DMS79 treated with DMSO at 0.1 percent for 48 hours (cell line): ENCODE measurements at regions not wholly inside any gene's neighbourhood (a gene's known extent, or its start where the extent isn't known, plus 50 kb on each side); places are given as distances from the start of the nearest gene placed in this dataset.
A peak's percentile ranks its signal among the peaks of the same experiment; 100 is the strongest.

Source experiments
- DNase-seq: peaks from one replicate; lab custom pipeline; 2025; lab: John Stamatoyannopoulos, UW

- DNase-seq = no peak
Observed at GRCh38 chr17:77444984-77445759, 304.4 kb downstream of the SEC14L1 start.

DNA sequence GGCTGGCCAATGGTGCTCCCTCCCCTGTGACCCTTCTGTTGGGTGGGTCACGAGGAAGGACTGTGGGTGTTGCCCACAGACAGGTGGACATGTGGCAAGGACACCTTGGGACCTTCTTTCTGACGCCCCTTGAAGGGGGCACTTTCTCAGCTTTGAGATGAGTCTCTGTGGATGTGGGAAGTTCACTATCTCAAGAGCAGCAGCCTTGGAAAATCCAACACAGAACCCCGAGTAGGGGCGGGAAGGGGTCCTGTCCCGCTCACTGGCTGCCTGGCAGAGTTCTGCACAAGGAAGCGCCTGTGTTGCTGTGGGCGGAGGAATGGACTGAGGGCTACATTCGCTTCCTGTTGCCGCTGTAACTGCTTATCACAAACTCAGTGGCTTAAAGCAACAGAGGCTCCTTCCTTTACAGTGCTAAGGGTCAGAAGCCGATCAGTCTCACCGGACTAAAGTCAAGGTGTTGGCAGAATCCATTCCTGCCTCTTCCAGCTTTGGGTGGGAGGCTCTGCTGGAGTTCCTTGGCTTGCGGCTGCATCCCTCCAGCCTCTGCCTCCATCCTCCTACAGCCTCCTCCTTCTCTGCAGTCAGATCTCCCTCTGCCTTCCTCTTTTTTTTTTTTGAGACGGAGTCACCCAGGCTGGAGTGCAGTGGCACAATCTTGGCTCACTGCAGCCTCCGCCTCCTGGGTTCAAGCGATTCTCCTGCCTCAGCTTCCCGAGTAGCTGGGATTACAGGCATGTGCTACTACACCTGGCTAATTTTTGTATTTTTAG lies 305.2 kb downstream of the SEC14L1 start:
- no peak for DNase-seq

GRCh38 chr17:77446940-77447634 lies 306.3 kb downstream of the SEC14L1 start:
- no peak for DNase-seq

GRCh38 chr17:77449373-77449907 lies 308.7 kb downstream of the SEC14L1 start:
- DNase-seq = no peak

DNA sequence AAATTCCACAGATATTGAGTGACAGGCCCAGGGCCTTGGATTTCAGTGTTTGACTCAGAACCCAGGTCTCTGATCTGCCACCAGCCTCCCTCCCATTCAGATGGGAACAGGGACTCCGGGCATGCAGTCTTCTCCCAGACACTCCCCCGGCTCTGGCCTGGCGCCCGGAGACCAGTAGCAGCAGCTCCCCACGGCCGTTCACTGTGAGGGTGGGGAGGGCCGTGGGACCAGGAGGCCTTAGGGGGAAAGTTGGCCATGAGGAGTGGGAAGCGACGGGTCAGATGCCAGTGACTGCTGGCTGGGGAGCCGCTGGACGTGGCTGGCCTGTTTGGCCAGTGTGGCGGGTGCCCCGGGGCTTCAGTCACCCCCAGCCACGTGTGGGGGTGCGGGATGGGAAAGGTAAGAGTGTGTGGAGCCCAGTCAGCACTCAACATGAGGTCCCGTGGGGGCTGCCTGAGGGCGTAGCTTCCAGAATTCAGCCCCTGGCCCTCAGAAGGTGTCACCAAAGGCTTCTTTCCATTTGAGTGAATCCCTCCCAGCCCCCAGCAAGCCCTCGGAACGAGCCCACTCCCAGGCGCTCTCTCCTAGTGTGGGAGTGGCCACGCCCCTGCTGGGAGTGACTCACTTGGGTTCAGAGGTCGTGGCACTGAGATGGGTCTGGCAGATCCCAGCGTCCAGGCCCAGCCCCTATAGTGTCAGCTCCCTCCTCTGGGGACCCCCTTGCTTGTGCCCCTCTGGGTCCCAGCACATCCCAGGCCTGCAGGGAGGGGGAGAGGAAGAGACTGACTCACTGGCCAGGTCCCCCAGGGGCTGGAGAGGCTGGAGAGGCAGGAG lies 309.4 kb downstream of the SEC14L1 start:
- no peak for DNase-seq

GRCh38 chr17:77450742-77451244 lies 310.0 kb downstream of the SEC14L1 start:
- DNase-seq = no peak

DNA sequence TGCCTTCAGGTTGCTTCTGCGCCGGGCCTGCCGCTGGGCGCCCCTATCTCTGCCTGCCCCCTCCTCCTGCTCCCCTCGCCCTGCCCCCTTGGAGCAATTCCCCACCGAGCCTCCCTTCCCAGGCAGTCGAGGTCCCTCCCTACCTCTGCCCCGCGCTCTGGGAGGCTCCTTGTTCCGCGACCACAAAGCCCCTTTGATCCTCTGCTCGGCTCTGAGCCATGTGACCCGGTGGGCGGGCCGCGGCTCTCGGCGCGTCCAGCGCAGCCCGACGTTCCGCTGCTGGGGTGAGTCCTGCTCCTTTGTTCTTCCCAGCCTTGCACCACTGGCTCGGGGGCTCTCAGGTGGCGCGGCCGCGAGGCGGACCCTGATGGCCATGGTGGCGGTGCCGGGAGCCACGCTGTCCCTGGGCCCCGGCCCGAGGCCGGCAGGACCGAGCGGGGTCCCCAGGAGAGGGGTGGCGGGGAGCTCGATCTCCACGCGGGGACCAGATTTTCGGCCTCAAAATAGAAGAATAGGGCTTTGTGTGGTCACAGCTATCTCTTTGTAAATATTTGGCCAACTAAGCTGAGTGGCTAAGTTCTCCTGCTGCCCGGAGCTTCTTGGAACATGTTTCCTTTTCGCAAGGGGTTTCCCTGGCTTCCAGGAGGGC lies 310.6 kb downstream of the SEC14L1 start:
- DNase-seq = peak; percentile 64

- peak; percentile 46 for DNase-seq
Observed at GRCh38 chr17:77451894-77452852, 311.4 kb downstream of the SEC14L1 start.

DNA sequence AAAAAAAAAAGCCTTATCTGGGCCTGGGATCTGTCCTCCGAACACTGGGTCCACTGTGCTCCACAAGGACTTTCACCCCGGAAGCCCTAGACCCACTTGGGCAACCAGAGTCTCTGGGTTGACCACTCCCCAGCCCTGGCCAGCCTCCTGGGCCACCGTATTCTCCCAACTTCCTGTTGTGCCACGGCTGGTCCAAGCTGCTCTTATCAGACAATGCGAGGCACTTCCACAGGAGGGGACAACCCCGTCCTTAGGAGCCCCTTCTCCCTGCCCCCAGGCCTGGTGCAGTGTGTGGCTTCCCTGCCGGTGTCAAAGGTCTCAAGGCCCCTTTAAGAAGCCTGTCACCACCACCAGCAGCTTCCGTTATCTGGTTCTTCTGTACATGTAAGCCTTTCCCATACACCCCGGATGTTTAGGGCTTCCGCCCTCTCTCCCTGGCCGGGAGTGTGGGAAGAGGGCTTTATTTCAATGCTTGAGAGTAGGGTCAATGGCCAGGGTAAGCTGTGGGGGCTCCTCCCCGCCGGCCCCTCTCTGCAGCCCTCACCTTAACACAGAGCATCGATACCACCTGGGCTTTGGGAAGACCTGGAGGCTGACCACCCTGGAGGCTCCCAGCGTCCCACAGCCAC lies 313.0 kb downstream of the SEC14L1 start:
- no peak for DNase-seq

DNA sequence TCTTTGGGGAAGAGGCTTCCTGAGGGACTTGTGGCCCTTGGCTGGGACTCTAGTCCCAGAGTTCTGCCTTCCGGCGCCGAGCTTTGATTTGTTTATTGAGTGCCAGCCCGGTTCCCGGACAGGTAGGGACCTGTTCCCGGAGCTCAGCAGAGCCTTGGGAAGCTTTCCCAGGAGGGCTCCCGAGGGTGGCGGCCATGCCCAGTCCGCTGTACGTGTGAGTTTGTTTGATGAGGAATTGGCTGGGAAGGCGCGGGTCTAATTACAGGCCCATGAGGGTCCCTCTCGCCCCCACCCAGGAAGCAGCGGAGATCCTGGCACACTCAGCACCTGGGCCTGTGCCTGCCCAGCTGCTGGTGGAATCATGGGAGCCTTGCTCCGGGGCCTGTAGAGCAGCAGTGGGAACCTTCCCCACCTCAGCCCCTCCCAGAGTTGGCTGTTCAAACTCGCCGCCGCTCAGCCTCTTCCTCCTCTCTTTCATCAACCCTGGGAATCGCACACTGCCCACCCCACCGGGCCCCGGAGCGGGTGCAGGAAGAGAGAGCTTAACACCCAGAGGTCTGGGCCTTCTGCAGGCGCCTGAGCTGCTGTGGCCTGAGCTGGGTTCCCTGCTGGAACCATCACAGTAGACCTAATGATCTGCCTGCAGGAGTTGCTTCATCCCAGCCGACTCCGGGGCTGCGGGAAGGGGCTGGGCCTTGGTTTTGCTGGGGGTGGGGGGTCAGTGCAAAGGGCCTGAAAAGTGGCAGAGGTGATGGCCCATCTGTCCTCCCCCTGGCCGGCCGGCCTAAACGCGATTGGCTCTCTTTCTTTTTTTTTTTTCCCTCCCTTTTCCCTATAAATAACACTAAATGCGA lies 313.7 kb downstream of the SEC14L1 start:
- DNase-seq = no peak

- DNase-seq = no peak
Observed at GRCh38 chr17:77455111-77455890, 314.5 kb downstream of the SEC14L1 start.

GRCh38 chr17:77455891-77456260 lies 315.1 kb downstream of the SEC14L1 start:
- no peak for DNase-seq

GRCh38 chr17:77456271-77456950 lies 315.6 kb downstream of the SEC14L1 start:
- no peak for DNase-seq

DNA sequence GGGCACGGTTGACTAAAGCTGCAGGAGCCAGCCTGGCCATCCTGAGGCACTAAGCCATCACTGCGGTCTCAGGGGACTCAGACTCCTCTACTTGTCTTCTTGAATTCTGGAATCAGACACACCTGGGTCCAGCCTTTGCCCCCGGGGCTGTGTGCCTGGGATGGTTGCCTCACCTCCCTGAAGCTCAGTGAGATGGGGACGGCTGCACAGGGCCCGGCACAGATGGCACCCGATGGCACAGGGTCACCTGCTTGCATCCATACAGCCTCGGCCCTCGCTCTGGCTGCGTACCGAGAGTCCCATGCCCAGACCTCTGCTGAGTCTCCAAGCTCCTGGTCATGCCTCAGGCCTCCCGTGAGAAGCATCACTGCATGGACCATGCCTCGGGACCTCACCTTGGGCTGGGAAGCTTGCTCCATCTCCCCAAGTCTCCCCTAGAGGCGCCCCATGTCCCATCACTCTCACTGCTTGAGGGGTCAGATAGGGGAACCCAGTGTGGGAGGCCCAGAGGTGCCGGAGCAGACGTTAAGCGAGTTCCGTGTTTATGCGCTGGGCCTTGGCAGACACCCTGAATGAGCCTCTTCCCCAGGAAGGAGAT lies 316.3 kb downstream of the SEC14L1 start:
- no peak for DNase-seq

GRCh38 chr17:77457572-77458201 lies 316.9 kb downstream of the SEC14L1 start:
- DNase-seq = no peak
